Activated CD4-positive, alpha-beta memory T cell treated with anti-CD3 and anti-CD28 coated beads, Interleukin-2, amount 10 ng/mL, durations not matched to agents 7 days and 5 days (primary cell): ENCODE measurements at regions not wholly inside any gene's neighbourhood (a gene's known extent, or its start where the extent isn't known, plus 50 kb on each side); places are given as distances from the start of the nearest gene placed in this dataset.

ENCODE experiments used
- CTCF ChIA-PET: fragments of 350-600 bp; sonication (Branson Sonifier 250); formaldehyde crosslinking; loops from one replicate; lab custom pipeline; 2021; ENCODE audit warnings: antibody characterized with exemption, inconsistent platforms; lab: Charles Lee
- POLR2A ChIA-PET: fragments of 350-600 bp; sonication (Branson Sonifier 250); formaldehyde crosslinking; loops from one replicate; lab custom pipeline; 2021; ENCODE audit warnings: antibody characterized with exemption; lab: Charles Lee
- DNase-seq: peaks from one replicate; pipeline ENCODE4 v3.0.0-alpha.2; 2020
- H3K27ac Mint-ChIP-seq: one replicate; pipeline ENCODE4 v1.8.0; 2021; ENCODE audit warnings: mild to moderate bottlenecking, mixed read lengths
- H3K27me3 Mint-ChIP-seq: one replicate; pipeline ENCODE4 v1.8.0; 2021; ENCODE audit warnings: mixed read lengths
- H3K36me3 Mint-ChIP-seq: one replicate; pipeline ENCODE4 v1.8.0; 2021; ENCODE audit warnings: low read depth, mixed read lengths
- H3K4me1 Mint-ChIP-seq: one replicate; pipeline ENCODE4 v1.8.0; 2021; ENCODE audit warnings: mixed read lengths
- H3K4me3 Mint-ChIP-seq: one replicate; pipeline ENCODE4 v1.8.0; 2021; ENCODE audit warnings: mild to moderate bottlenecking, mixed read lengths
- H3K9me3 Mint-ChIP-seq: one replicate; pipeline ENCODE4 v1.8.0; 2021; ENCODE audit warnings: mixed read lengths

- H3K4me3 Mint-ChIP-seq, result no peak overlapping the region
- POLR2A ChIA-PET, result no interaction called here
- DNase-seq, result no peak
- no peaks in the 10 kb centered on the region for H3K4me1 Mint-ChIP-seq
- peaks cover 3% of the 10 kb centered on the region for H3K27me3 Mint-ChIP-seq
- CTCF ChIA-PET, result no interaction called here
- H3K9me3 Mint-ChIP-seq, result no peaks in the 10 kb centered on the region
- no peak overlapping the region for H3K27ac Mint-ChIP-seq
- no peaks in the 10 kb centered on the region for H3K36me3 Mint-ChIP-seq
These were observed 1092.2 kb downstream of the TBC1D22A start for GRCh38 chr22:47854680-47855079.

- ChIA-PET CTCF (no interaction called here), POLR2A (no interaction called here)
- no peaks in the 10 kb centered on the region for H3K36me3 Mint-ChIP-seq
- no peaks in the 10 kb centered on the region for H3K4me1 Mint-ChIP-seq
- no peak overlapping the region for H3K27ac Mint-ChIP-seq
- no peaks in the 10 kb centered on the region for H3K9me3 Mint-ChIP-seq
- no peak for DNase-seq
- peaks cover 3% of the 10 kb centered on the region for H3K27me3 Mint-ChIP-seq
- H3K4me3 Mint-ChIP-seq, result no peak overlapping the region
These were observed 1091.8 kb downstream of the TBC1D22A start for GRCh38 chr22:47854251-47854650.

- no peak for DNase-seq
- CTCF ChIA-PET, result no interaction called here
- Mint-ChIP-seq H3K36me3 (no peaks in the 10 kb centered on the region), H3K4me1 (no peaks in the 10 kb centered on the region), H3K27ac (no peak overlapping the region), H3K27me3 (peaks cover 3% of the 10 kb centered on the region), H3K9me3 (no peaks in the 10 kb centered on the region), H3K4me3 (no peak overlapping the region)
- POLR2A ChIA-PET, result no interaction called here
These were observed 1091.3 kb downstream of the TBC1D22A start for GRCh38 chr22:47853750-47854149.

DNA sequence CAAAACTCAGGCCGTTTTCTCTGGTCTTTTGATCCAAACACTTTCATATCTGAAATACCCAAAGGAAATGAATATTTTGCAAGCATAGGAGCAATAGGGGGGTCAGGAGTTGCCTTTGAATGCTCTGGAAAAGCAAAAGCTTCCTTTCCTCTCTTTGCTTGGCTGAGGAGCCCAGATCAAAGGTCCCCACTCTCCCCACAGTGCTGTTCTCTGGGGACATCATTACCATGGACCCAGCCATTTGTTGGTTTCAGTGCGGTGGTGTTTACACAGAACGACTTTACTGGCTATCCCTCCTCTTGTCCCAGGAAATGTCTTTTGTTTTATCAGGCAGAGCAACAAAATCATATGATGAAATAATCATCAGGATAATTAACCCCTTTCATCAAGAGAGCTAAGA lies 1089.1 kb downstream of the TBC1D22A start:
- Mint-ChIP-seq H3K27ac (no peak overlapping the region), H3K27me3 (peaks cover 3% of the 10 kb centered on the region), H3K4me3 (no peak overlapping the region), H3K9me3 (no peaks in the 10 kb centered on the region), H3K36me3 (no peaks in the 10 kb centered on the region), H3K4me1 (no peaks in the 10 kb centered on the region)
- no peak for DNase-seq
- ChIA-PET CTCF (interaction anchor here (1.3 kb wide), 1 partner anchor 13 kb away, joined by 3 read pairs; no protein-coding TSS in a partner anchor), POLR2A (no interaction called here)

- no peaks in the 10 kb centered on the region for H3K4me1 Mint-ChIP-seq
- ChIA-PET CTCF (interaction anchor here (1.3 kb wide), 1 partner anchor 13 kb away, joined by 3 read pairs; no protein-coding TSS in a partner anchor), POLR2A (no interaction called here)
- H3K36me3 Mint-ChIP-seq, result no peaks in the 10 kb centered on the region
- no peaks in the 10 kb centered on the region for H3K9me3 Mint-ChIP-seq
- no peak for DNase-seq
- no peak overlapping the region for H3K4me3 Mint-ChIP-seq
- peaks cover 1% of the 10 kb centered on the region for H3K27me3 Mint-ChIP-seq
- no peak overlapping the region for H3K27ac Mint-ChIP-seq
These were observed 1088.2 kb downstream of the TBC1D22A start for GRCh38 chr22:47850644-47851151.

GRCh38 chr22:47849576-47849975 lies 1087.1 kb downstream of the TBC1D22A start:
- POLR2A ChIA-PET, result no interaction called here
- CTCF ChIA-PET, result no interaction called here

DNA sequence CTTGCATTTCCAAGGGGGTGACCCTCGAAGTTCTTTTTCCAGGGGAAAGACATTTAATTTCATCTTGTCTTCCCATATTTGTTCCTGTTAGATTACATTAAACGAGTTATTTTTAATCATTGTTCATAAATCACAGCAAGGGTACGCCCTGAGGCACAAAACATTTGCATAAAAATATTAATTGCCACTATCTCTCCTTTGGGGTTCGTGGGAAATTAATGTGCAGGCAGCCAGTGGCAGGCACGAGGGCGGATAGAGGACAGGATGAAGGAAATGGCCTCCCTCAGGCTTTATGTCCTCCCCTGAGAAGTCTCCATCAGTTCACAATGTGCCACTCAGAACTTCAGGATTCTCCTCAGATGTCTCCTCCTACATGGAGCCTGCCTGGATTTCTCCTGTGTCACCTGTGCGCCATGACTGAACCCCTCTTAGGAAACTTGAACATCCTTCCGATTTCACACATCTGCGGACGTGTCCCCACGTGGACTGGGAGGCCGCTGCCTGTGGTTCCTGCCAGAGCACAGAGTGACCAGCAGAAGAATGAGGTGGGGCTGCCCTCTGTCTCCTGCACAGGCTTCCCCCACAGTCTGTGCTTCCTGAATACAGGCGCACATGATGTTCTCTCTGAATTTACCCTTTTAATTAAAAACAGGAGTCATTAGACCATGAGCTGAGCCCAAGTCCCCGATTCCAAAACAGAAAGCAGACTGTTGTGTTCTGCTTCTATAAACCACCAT lies 1085.9 kb downstream of the TBC1D22A start:
- Mint-ChIP-seq H3K9me3 (no peaks in the 10 kb centered on the region), H3K36me3 (no peaks in the 10 kb centered on the region), H3K27me3 (no peaks in the 10 kb centered on the region), H3K4me1 (no peaks in the 10 kb centered on the region), H3K4me3 (no peak overlapping the region), H3K27ac (no peak overlapping the region)
- DNase-seq, result no peak
- ChIA-PET POLR2A (no interaction called here), CTCF (no interaction called here)

More at GRCh38 chr22:47849576-47849975, 1087.1 kb downstream of the TBC1D22A start:
- no peak overlapping the region for H3K4me3 Mint-ChIP-seq
- H3K27ac Mint-ChIP-seq, result no peak overlapping the region
- DNase-seq, result no peak
- no peaks in the 10 kb centered on the region for H3K9me3 Mint-ChIP-seq
- H3K27me3 Mint-ChIP-seq, result peaks cover 1% of the 10 kb centered on the region
- H3K4me1 Mint-ChIP-seq, result no peaks in the 10 kb centered on the region
- H3K36me3 Mint-ChIP-seq, result no peaks in the 10 kb centered on the region

DNA sequence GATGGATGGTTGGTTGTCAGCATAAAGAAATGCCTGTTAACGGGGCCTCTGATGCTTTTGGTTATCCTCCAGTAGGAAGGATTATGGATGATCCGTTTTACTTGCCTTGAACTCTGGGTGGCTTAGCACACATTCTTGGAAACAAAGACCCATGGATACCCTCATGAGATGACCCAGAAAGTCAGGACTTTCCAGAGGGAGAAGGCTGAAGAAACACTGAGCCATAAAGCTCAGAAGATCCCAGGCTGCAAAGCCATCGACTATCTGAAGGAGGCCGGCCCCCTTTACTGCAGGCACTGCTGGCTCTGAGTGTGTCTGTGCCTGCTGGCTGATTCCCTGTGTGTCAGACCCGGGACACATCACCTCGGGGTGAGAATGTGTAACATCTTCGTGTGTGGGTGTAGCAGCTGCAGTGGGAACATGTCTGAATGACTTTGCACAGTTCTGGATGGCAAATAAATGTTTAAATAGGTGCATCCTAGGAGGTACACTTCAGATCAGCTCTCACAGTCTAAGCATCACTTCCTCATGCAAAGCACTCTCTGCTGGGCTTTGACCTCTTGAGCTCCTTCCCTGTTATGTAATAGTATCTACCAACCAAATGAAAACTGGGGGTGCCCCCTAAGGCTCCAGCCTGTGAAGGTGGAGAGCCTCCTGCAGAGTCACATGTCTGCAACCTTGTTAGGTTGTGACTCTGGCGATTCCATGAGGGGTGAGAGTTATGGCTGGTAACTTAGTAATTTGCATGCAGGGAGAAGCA lies 1084.9 kb downstream of the TBC1D22A start:
- ChIA-PET POLR2A (no interaction called here), CTCF (no interaction called here)
- H3K4me3 Mint-ChIP-seq, result no peak overlapping the region
- H3K9me3 Mint-ChIP-seq, result no peaks in the 10 kb centered on the region
- no peaks in the 10 kb centered on the region for H3K4me1 Mint-ChIP-seq
- no peaks in the 10 kb centered on the region for H3K36me3 Mint-ChIP-seq
- no peak overlapping the region for H3K27ac Mint-ChIP-seq
- H3K27me3 Mint-ChIP-seq, result no peaks in the 10 kb centered on the region
- no peak for DNase-seq

DNA sequence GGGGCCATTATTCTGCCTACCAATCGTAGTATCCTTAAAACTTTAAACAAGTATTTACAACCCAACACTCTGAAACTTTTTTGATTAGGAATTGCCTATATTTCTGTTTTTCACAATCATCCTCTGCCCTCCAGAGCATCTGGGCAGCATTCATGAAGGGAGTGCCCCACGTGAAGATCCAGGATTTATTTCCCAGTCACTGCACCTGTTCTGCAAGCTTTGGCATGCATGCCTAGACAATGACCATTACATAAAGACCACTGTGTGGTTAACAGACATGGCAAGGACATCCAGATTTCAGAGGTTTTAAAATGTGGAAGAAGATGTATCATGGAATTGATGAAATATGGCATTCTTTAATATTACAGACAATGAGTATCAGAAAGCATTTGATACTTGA lies 1083.8 kb downstream of the TBC1D22A start:
- Mint-ChIP-seq H3K4me1 (no peaks in the 10 kb centered on the region), H3K36me3 (no peaks in the 10 kb centered on the region), H3K4me3 (no peak overlapping the region), H3K9me3 (no peaks in the 10 kb centered on the region), H3K27me3 (no peaks in the 10 kb centered on the region), H3K27ac (no peak overlapping the region)
- ChIA-PET CTCF (no interaction called here), POLR2A (no interaction called here)
- DNase-seq, result no peak

DNA sequence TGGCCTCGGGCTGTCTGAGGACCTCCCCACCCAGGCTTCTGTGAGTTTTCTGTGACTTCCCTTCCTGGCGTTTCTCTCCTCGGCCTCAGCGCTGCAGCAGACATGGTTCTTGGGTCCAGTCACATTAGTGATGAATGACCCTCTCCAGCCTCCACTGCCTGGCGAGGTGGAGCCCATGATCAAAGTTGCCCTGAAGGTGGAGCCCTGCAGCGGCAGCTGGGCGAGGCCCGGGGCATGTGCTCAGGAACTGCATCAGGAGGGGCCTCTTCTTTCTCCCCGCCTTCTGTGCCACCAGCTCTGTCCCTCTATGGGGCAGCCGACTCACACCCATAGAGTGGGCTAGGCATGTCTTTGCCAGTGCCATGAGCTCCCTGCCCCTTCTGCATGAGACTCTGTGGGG lies 1079.7 kb downstream of the TBC1D22A start:
- Mint-ChIP-seq H3K9me3 (no peaks in the 10 kb centered on the region), H3K27me3 (no peaks in the 10 kb centered on the region), H3K4me3 (no peak overlapping the region), H3K36me3 (no peaks in the 10 kb centered on the region), H3K4me1 (no peaks in the 10 kb centered on the region), H3K27ac (no peak overlapping the region)
- CTCF ChIA-PET, result no interaction called here
- DNase-seq, result no peak
- POLR2A ChIA-PET, result no interaction called here

- no peaks in the 10 kb centered on the region for H3K9me3 Mint-ChIP-seq
- no peaks in the 10 kb centered on the region for H3K27me3 Mint-ChIP-seq
- CTCF ChIA-PET, result no interaction called here
These were observed 1078.7 kb downstream of the TBC1D22A start for GRCh38 chr22:47841156-47841555.

DNA sequence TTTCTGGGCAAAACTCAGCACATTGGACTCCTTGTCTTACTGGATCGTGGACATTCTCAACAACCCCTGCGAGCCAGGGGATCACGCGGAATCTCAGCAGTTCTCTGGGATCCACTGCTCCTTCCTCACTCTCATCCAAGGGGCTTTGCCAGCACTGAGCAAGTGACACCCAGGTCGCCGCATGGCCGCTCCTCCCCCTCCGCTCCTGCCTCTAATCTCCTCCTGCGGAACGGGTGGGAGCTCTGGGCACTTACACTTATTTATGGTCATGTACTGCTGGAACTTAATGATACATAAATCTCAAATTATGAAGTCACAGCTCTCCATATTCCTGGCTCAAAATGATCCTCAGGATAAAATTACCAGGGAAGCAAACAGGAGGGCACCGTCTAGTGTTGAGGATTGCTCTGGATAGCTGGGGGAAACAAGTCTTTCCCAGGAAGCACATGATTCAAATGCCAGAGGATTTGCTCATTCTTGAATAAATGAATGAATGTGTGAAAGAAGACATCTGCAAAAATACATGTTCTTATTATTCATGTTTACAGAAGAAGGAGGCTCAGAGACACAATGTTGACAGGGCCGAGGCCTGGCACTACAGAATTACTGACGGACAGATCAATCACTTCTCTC lies 1077.3 kb downstream of the TBC1D22A start:
- Mint-ChIP-seq H3K4me3 (no peak overlapping the region), H3K4me1 (no peaks in the 10 kb centered on the region), H3K9me3 (no peaks in the 10 kb centered on the region), H3K27ac (no peak overlapping the region), H3K27me3 (no peaks in the 10 kb centered on the region), H3K36me3 (no peaks in the 10 kb centered on the region)
- ChIA-PET POLR2A (no interaction called here), CTCF (no interaction called here)
- DNase-seq, result no peak

More at GRCh38 chr22:47841156-47841555, 1078.7 kb downstream of the TBC1D22A start:
- DNase-seq, result no peak
- H3K27ac Mint-ChIP-seq, result no peak overlapping the region
- POLR2A ChIA-PET, result no interaction called here
- H3K4me3 Mint-ChIP-seq, result no peak overlapping the region
- no peaks in the 10 kb centered on the region for H3K36me3 Mint-ChIP-seq
- no peaks in the 10 kb centered on the region for H3K4me1 Mint-ChIP-seq

DNA sequence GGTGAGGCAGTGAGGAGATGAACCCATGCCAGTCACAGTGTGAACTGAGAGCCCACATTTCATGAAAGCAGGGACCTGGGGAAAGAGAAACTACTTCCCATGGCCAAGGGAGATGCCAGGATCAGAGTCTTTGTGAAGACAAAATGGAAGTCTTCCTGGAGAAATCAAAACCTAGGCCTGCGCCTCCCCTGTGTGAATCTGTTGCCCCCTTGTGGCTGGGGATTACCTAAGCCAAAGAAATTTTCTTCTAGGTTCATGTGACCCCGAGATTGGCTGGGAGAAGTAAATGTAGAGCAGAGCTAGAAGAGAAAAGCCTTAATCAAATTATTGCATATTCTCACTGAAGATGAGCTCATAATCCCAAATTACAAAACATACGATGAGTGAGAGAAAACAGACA lies 1075.3 kb downstream of the TBC1D22A start:
- no peak overlapping the region for H3K27ac Mint-ChIP-seq
- no peaks in the 10 kb centered on the region for H3K9me3 Mint-ChIP-seq
- H3K4me3 Mint-ChIP-seq, result no peak overlapping the region
- DNase-seq, result no peak
- ChIA-PET CTCF (interaction anchor here (1.0 kb wide), 1 partner anchor 13 kb away, joined by 3 read pairs; no protein-coding TSS in a partner anchor), POLR2A (no interaction called here)
- H3K4me1 Mint-ChIP-seq, result no peaks in the 10 kb centered on the region
- H3K27me3 Mint-ChIP-seq, result no peaks in the 10 kb centered on the region
- no peaks in the 10 kb centered on the region for H3K36me3 Mint-ChIP-seq
